A549 (cell line): ENCODE measurements at regions not wholly inside any gene's neighbourhood (a gene's known extent, or its start where the extent isn't known, plus 50 kb on each side); places are given as distances from the start of the nearest gene placed in this dataset.
"Not testable (repeated sequence)": the region's sequence is repeated elsewhere in the genome, so short reads cannot be mapped to it uniquely, and the experiment has no call there.

Experiments used
- ATAC-seq, 2 experiments: fragments of 200-7000 bp in 1 of 2; fragments of >200 bp in 1 of 2; cut with Nextera tagmentation in 1 of 2; cut with Tn5 transposase in 1 of 2; 3 replicates each; pipeline versions ENCODE4 v1.8.0 to v1.9.1; 2018 to 2020; ENCODE audit warnings: mild to moderate bottlenecking in 1 of 2, moderate library complexity in 1 of 2
- CTCF ChIA-PET: fragments of 300-600 bp; sonication (Branson Sonifier 250); formaldehyde crosslinking; extraction: SDS; loops from one replicate; lab custom pipeline; 2021; ENCODE audit warnings: antibody characterized with exemption, inconsistent platforms; lab: Yijun Ruan, JAX
- POLR2A ChIA-PET: fragments of 350-600 bp; formaldehyde crosslinking; extraction: SDS; loops from one replicate; lab custom pipeline; 2021; ENCODE audit warnings: antibody characterized with exemption, inconsistent platforms; lab: Yijun Ruan, JAX
- DNase-seq, 2 experiments: peaks; one replicate each; pipeline versions ENCODE4 v3.0.0 to v3.0.0-alpha.2; 2011 to 2016; ENCODE audit warnings: low read depth in 1 of 2, low spot score in 1 of 2
- FAIRE-seq: peaks from 2 replicates; lab custom pipeline; 2011; peaks lifted over from hg19 to GRCh38; lab: Jason Lieb, UNC
- H3K27ac ChIP-seq, 2 experiments: fragments of >200 bp; sonication (Bioruptor Twin); formaldehyde crosslinking; 3 replicates each; pipeline ENCODE4 v1.5.1; 2016 to 2017
- H3K4me1 ChIP-seq: fragments of >200 bp; sonication (Bioruptor Twin); formaldehyde crosslinking; 3 replicates; pipeline ENCODE4 v1.6.1; 2016
- H3K4me2 ChIP-seq: fragments of >200 bp; sonication (Bioruptor Twin); formaldehyde crosslinking; 3 replicates; pipeline ENCODE4 v1.6.1; 2016
- H3K4me3 ChIP-seq: fragments of >200 bp; sonication (Bioruptor Twin); formaldehyde crosslinking; 3 replicates; pipeline ENCODE4 v1.5.1; 2016
- H3K9me3 ChIP-seq: fragments of >200 bp; sonication (Bioruptor Twin); formaldehyde crosslinking; 3 replicates; pipeline ENCODE4 v1.6.1; 2016
- BHLHE40 ChIP-seq: IDR thresholded peaks from 2 replicates; pipeline ENCODE4 v1.6.1; 2012; ENCODE audit warnings: low read depth, low read length, inconsistent platforms
- CBX2 ChIP-seq: fragments of 200-600 bp; sonication (generic); IDR thresholded peaks from 2 replicates; pipeline ENCODE4 v1.6.1; 2016; ENCODE audit warnings: low read depth, mild to moderate bottlenecking, borderline replicate concordance
- CBX8 ChIP-seq: fragments of 200-600 bp; sonication (generic); IDR thresholded peaks from 2 replicates; pipeline ENCODE4 v1.6.1; 2016
- CEBPB ChIP-seq, 2 experiments: fragments of >200 bp in 1 of 2; sonication (Bioruptor Twin) in 1 of 2; formaldehyde crosslinking in 1 of 2; IDR thresholded peaks; 2 replicates each; pipeline ENCODE4 v1.6.1; 2012 to 2016
- CHD4 ChIP-seq: fragments of 200-600 bp; sonication (generic); IDR thresholded peaks from 2 replicates; pipeline ENCODE4 v1.6.1; 2016; ENCODE audit warnings: antibody characterized with exemption, mild to moderate bottlenecking, borderline replicate concordance
- CTCF ChIP-seq: fragments of >200 bp; sonication (Bioruptor Twin); formaldehyde crosslinking; IDR thresholded peaks from 3 replicates; pipeline ENCODE4 v1.5.1; 2016
- FOSB ChIP-seq: fragments of 250-450 bp; sonication (Bioruptor Pico); IDR thresholded peaks from 2 replicates; pipeline ENCODE4 v1.5.0; 2020; ENCODE audit warnings: mild to moderate bottlenecking, moderate library complexity
- FOSL2 ChIP-seq, 2 experiments: fragments of 450-650 bp in 1 of 2; fragments of >200 bp in 1 of 2; sonication (Bioruptor Twin) in 1 of 2; formaldehyde crosslinking; IDR thresholded peaks; 2 replicates each; pipeline versions ENCODE4 v1.5.0 to v1.6.1; 2016 to 2020; ENCODE audit warnings: mild to moderate bottlenecking in 1 of 2, moderate library complexity in 1 of 2
- FOXS1 ChIP-seq: fragments of 250-450 bp; sonication (Bioruptor Pico); IDR thresholded peaks from 2 replicates; pipeline ENCODE4 v1.5.0; 2020; ENCODE audit warnings: mild to moderate bottlenecking, moderate library complexity
- GATA3 ChIP-seq: IDR thresholded peaks from 2 replicates; pipeline ENCODE4 v1.6.1; 2012; ENCODE audit warnings: borderline replicate concordance
- HMGXB4 ChIP-seq: fragments of 250-450 bp; sonication (Bioruptor Pico); IDR thresholded peaks from 2 replicates; pipeline ENCODE4 v1.5.0; 2021; ENCODE audit warnings: mild to moderate bottlenecking, moderate library complexity, borderline replicate concordance
- HOXA7 ChIP-seq: fragments of 250-450 bp; sonication (Bioruptor Pico); IDR thresholded peaks from 2 replicates; pipeline ENCODE4 v1.5.0; 2020; ENCODE audit warnings: mild to moderate bottlenecking, moderate library complexity
- JUNB ChIP-seq: fragments of >200 bp; sonication (Bioruptor Twin); formaldehyde crosslinking; IDR thresholded peaks from 2 replicates; pipeline ENCODE4 v1.6.1; 2016
- KDM5A ChIP-seq: fragments of 200-600 bp; sonication (generic); IDR thresholded peaks from 2 replicates; pipeline ENCODE4 v1.6.1; 2016; ENCODE audit warnings: antibody characterized with exemption, mild to moderate bottlenecking
- MAFK ChIP-seq: fragments of 450-650 bp; IDR thresholded peaks from 2 replicates; pipeline ENCODE4 v1.6.1; 2014; ENCODE audit not compliant: partially characterized antibody
- PHF8 ChIP-seq: fragments of 200-600 bp; sonication (generic); IDR thresholded peaks from 2 replicates; pipeline ENCODE4 v1.6.1; 2016; ENCODE audit warnings: low read depth, mild to moderate bottlenecking, antibody characterized with exemption, moderate library complexity, borderline replicate concordance
- REST ChIP-seq: fragments of 200-600 bp; sonication (generic); IDR thresholded peaks from 2 replicates; pipeline ENCODE4 v1.6.1; 2016; ENCODE audit warnings: antibody characterized with exemption, mild to moderate bottlenecking, moderate library complexity
- SREBF2 ChIP-seq: fragments of 450-650 bp; IDR thresholded peaks from 2 replicates; pipeline ENCODE4 v1.6.1; 2014; ENCODE audit warnings: mild to moderate bottlenecking, moderate library complexity
- ZC3H11A ChIP-seq: fragments of 450-650 bp; IDR thresholded peaks from 2 replicates; pipeline ENCODE4 v1.6.1; 2014; ENCODE audit warnings: antibody characterized with exemption, mild to moderate bottlenecking
- WGBS: methylation state at CpG from one replicate; pipeline ENCODE4 v1.1.6; 2017; ENCODE audit errors: missing lambda C conversion rate; 5-methylcytosine and 5-hydroxymethylcytosine counted together

DNA sequence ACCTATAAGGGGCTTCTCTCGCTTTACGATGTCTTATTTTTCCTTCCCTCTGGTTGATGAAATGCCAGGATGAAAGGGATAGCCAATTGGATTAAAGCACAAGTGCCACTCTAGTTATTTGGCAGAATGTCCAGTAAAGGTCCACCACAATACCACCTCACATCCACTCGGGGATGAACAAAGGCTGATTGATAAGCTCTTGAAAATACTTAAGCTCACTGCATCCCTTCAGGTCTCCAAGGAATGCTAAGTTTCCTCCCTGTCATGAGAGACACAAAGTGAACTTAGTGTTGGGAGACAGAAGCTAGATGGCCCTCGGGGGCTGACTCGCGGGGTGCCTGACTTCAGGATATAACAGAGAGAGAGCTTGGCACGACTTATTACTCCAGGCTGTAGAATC lies 185.9 kb upstream of the ZNF644 start:
- H3K27ac ChIP-seq, CTCF ChIA-PET, H3K9me3 ChIP-seq, H3K4me2 ChIP-seq, ATAC-seq, POLR2A ChIA-PET, FAIRE-seq, H3K4me1 ChIP-seq, H3K4me3 ChIP-seq, DNase-seq: not testable (repeated sequence)
- 49% methylated on average over 7 of the region's 7 CpGs for WGBS

DNA sequence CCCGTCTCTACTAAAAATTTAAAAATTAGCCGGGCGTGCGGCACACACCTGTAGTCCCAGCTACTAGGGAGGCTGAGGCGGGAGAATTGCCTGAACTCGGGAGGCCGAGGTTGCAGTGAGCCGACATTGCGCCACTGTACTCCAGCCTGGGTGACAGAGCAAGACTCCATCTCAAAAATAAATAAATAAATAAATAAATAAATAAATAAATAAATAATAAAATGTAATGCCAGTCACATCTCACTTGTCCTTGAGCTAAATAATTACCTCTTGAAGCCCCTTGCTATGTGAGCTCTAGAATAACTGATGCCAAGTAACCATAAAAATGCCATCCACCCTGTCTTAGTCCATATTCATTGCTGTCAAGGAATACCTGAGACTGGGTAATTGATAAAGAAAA lies 182.3 kb upstream of the ZNF644 start:
- not testable (repeated sequence) for FAIRE-seq

GRCh38 chr1:91201694-91202093 lies 179.9 kb upstream of the ZNF644 start:
- ATAC-seq, result no peak
- no peak for TF ChIP-seq SREBF2
- no peak for TF ChIP-seq JUNB
- TF ChIP-seq FOSB (CRISPR knock-in tag), result no peak
- Histone ChIP-seq H3K4me1 (no peaks in the 10 kb centered on the region), H3K9me3 (no peaks in the 10 kb centered on the region), H3K4me2 (no peak overlapping the region), H3K4me3 (no peak overlapping the region), H3K27ac (no peak overlapping the region)
- no peak for FAIRE-seq
- 0% methylated on average over 1 of the region's 1 CpG for WGBS
- ChIA-PET POLR2A (no interaction called here), CTCF (no interaction called here)
- DNase-seq, result no peak

More for the DNA sequence above, 182.3 kb upstream of the ZNF644 start:
- DNase-seq, H3K27ac ChIP-seq, H3K4me1 ChIP-seq: not testable (repeated sequence)
- peak; percentile 19; the same call in 1 of the 2 replicates for TF ChIP-seq ZC3H11A
- TF ChIP-seq, all 56 proteins: peak for 1; not testable (repeated sequence) for 55
- H3K4me3 ChIP-seq, H3K9me3 ChIP-seq, ATAC-seq, H3K4me2 ChIP-seq, CTCF ChIA-PET, POLR2A ChIA-PET: not testable (repeated sequence)
- 76% methylated on average over 7 of the region's 9 CpGs for WGBS

DNA sequence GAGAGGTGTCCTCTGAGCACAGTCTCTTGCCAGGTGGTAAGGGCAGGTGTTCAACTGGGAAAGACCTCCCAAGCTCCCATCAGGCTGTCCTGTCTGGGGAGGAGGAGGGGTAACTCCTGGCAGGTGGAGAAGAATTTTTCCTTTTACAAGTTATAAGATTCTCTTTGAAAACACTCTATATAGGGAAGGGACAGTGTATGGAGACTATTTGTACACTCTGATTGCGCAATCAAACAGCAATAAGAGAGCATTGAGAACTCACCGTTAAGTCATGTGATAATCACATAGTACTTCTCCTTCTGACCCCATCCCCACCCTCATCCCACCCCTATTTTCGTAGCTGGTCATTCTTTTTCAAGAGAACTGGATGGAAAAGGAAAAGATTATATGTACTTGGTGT lies 179.3 kb upstream of the ZNF644 start:
- Histone ChIP-seq H3K9me3 (no peaks in the 10 kb centered on the region), H3K4me2 (no peak overlapping the region), H3K4me1 (no peaks in the 10 kb centered on the region), H3K4me3 (no peak overlapping the region), H3K27ac (no peak overlapping the region)
- ChIA-PET POLR2A (no interaction called here), CTCF (interaction anchor here (1.0 kb wide), 1 partner anchor 36 kb away, joined by 5 read pairs; no protein-coding TSS in a partner anchor)
- ATAC-seq (no peak), DNase-seq (no peak), FAIRE-seq (no peak)
- WGBS, result 39% methylated on average over 3 of the region's 3 CpGs
- TF ChIP-seq FOSB (CRISPR knock-in tag) (no peak), FOXS1 (CRISPR knock-in tag) (no peak), CEBPB (IDR thresholded peaks at IDR 0.05) (peak; percentile 83 to 85; a peak in 3 of 4 replicates)

DNA sequence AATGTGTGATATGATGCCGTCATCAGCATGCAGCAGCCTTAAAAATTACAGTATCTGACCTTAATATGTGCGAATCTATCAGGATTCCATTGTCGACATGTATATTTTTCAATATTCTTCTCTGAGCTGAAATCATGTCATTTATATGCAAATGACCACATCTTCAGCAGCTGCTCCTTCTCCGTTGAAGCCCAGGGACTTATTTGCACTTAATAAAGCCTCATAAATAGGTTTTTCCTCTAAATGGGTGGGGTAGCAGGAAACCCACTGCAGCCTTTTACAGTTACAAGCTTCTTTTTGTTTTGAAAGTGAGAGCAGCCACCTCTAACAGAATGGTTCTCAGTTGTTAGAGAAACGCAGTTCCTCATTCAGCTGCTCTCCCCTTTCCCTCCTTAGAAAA lies 178.8 kb upstream of the ZNF644 start:
- WGBS, result 27% methylated on average over 5 of the region's 5 CpGs
- H3K4me1 ChIP-seq, result no peaks in the 10 kb centered on the region
- ATAC-seq, result no peak
- no peak overlapping the region for H3K4me3 ChIP-seq
- H3K4me2 ChIP-seq, result no peak overlapping the region
- CTCF ChIA-PET, result interaction anchor here (1.0 kb wide), 1 partner anchor 35 kb away, joined by 5 read pairs; no protein-coding TSS in a partner anchor
- FAIRE-seq, result no peak
- TF ChIP-seq FOSL2 (IDR thresholded peaks at IDR 0.05) (no peak), FOSL2 (CRISPR knock-in tag; IDR thresholded peaks at IDR 0.05) (no peak), KDM5A (no peak), MAFK (no peak), HOXA7 (no peak), HMGXB4 (CRISPR knock-in tag) (no peak), REST (no peak), PHF8 (no peak), CHD4 (no peak), CBX8 (no peak), GATA3 (no peak), CTCF (no peak), CBX2 (no peak), BHLHE40 (no peak)
- TF ChIP-seq, all 56 proteins: peak for 0
- DNase-seq, result no peak
- Histone ChIP-seq H3K9me3 (no peaks in the 10 kb centered on the region), H3K27ac (no peak overlapping the region)
- POLR2A ChIA-PET, result no interaction called here
